GM13976 (cell line): ENCODE measurements at regions not wholly inside any gene's neighbourhood (a gene's known extent, or its start where the extent isn't known, plus 50 kb on each side); places are given as distances from the start of the nearest gene placed in this dataset.

Source experiments
- DNase-seq: peaks from one replicate; pipeline ENCODE4 v3.0.0; 2012; ENCODE audit warnings: low spot score
- in situ Hi-C: fragments of 300-500 bp; cut with MboI; formaldehyde crosslinking; loops from one replicate; pipeline ENCODE4 v1.12.0; 2022; ENCODE audit warnings: low sequenced_read_pairs, mixed read lengths, inconsistent platforms; ENCODE audit not compliant: unreplicated experiment
- TF ChIP-seq, protein P1 (sequence below): IDR thresholded peaks from 2 replicates; pipeline ENCODE4 v1.5.1; 2012; ENCODE audit warnings: borderline replicate concordance, mild to moderate bottlenecking; ENCODE audit not compliant: insufficient read depth; ENCODE audit errors: extremely low read depth, missing control alignments, control extremely low read depth

DNA sequence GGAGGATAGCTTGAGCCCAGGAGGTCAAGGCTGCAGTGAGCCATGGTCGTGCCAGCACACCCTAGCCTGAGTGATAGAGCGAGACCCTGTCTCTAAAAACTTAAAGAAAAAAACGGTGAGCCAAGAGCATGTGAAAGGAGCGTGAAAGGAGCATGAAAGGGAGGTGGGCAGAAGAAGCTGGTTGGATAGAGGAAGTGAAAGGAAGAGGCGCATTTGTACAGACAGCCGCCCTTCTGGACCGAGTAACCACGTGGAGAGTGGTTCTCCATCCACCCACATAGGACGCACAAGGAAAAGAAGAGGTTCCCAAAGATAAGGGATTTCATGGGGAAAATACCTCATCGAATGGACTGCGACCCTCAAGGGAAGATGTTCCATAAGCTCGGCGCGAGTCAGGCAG is 60.4 kb upstream of the IFNAR2 start:
- no peak for DNase-seq
- in situ Hi-C loops = no loop called here
- TF ChIP-seq, protein P1, sequence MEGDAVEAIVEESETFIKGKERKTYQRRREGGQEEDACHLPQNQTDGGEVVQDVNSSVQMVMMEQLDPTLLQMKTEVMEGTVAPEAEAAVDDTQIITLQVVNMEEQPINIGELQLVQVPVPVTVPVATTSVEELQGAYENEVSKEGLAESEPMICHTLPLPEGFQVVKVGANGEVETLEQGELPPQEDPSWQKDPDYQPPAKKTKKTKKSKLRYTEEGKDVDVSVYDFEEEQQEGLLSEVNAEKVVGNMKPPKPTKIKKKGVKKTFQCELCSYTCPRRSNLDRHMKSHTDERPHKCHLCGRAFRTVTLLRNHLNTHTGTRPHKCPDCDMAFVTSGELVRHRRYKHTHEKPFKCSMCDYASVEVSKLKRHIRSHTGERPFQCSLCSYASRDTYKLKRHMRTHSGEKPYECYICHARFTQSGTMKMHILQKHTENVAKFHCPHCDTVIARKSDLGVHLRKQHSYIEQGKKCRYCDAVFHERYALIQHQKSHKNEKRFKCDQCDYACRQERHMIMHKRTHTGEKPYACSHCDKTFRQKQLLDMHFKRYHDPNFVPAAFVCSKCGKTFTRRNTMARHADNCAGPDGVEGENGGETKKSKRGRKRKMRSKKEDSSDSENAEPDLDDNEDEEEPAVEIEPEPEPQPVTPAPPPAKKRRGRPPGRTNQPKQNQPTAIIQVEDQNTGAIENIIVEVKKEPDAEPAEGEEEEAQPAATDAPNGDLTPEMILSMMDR = no peak

DNA sequence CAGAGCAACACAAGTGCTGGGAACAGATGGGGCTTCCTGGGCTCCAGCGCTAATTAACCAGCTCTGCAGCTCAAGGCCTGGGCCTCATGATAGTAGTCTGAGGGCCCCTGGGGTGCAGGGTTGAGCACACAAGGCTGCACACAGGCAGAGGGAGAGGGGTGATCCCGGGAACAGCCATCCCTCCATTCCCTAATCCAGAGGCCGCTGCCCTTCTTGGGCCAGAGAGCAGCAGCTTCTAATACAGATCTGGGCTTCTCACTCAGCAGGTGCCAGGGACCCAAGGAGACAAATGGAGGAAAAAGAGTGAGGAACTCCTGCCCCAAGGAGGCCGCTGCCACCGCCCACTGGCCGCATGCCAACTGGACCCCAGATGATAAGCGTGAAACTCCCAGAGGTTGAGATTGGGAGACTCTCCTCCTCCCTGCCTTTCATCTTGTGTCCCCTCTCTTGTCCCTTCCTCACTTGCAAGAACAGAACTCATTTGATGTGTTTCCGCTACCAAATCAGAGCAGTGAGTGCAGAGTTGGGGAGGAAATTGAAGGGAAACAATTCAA is 58.0 kb upstream of the IFNAR2 start:
- TF ChIP-seq, protein P1 = no peak
- no peak for DNase-seq
- in situ Hi-C loops = no loop called here

DNA sequence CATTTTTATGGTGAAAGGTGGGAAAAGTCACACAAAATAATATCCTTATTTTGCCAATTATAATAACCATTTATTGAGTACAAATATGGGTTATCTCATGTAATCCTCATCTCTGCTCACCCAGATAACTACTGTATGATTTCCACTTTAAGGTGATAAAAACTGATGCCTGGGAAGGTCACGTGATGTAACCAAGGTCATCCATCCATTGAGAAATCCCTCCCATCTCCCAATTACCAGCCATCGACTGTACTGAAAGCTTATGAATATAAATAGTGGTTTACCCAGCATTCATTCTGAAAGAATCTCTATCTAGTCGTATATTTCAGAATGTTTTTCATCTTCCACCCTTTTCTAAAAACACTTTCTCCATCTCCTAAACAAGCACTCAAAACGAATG is 55.0 kb upstream of the IFNAR2 start:
- no peak for DNase-seq
- in situ Hi-C loops = no loop called here
- TF ChIP-seq, protein P1 = no peak
